T-helper 1 cell treated with Interleukin-12 subunit alpha and Interleukin-12 subunit beta and Interleukin-4 antibody, amounts not matched to agents 30 ng/mL and 1 ng/mL, for 36 hours (primary cell): ENCODE measurements at regions not wholly inside any gene's neighbourhood (a gene's known extent, or its start where the extent isn't known, plus 50 kb on each side); places are given as distances from the start of the nearest gene placed in this dataset.

Experiments
- intact Hi-C: fragments of 100-400 bp; cut with micrococcal nuclease; formaldehyde crosslinking; loops from one replicate; pipeline ENCODE4 v1.15.1; 2024

DNA sequence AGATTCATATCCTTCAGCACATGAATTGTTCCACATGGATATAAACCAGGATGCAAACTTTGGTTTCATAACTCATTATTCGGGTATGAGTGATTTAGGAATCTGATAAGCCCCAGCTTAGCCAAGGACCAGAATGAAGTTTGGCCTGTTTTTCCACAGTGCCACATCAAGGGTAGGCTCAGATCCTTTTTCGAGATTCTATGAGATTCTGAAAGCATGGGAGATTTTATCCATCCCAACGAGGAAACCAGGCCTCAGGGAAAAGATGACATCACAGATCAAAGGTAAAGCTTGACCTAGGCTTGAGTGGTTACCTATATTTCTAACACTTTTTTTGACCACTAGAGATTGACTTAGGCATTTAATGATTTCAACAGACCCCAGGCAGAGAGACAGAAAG lies 590.8 kb upstream of the PKDCC start:
- intact Hi-C loops, result no loop called here

- intact Hi-C loops, result no loop called here
These were observed 587.2 kb upstream of the PKDCC start for GRCh38 chr2:41460661-41461060.

GRCh38 chr2:41464395-41464794 lies 583.4 kb upstream of the PKDCC start:
- intact Hi-C loops, result no loop called here

- intact Hi-C loops, result no loop called here
These were observed 571.9 kb upstream of the PKDCC start for GRCh38 chr2:41475959-41476358.

DNA sequence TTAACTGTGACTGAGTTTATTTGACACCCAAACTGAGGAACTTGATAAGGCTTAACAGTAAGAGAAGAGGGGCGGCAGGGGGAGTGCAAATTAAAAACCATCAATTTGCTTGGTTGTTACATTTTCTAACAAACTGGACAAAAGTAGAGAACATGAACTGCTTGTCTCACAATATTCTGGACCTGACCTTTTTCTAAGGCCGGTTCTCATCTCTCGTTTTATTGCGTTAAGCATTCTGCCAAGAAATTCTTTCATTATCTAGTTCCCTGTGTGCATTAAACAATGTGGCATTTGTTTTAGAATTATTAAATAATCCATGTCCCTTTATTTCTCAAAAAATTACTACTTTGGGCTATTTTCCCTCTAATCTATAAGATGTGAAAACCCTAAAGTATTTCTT lies 565.2 kb upstream of the PKDCC start:
- intact Hi-C loops, result no loop called here

DNA sequence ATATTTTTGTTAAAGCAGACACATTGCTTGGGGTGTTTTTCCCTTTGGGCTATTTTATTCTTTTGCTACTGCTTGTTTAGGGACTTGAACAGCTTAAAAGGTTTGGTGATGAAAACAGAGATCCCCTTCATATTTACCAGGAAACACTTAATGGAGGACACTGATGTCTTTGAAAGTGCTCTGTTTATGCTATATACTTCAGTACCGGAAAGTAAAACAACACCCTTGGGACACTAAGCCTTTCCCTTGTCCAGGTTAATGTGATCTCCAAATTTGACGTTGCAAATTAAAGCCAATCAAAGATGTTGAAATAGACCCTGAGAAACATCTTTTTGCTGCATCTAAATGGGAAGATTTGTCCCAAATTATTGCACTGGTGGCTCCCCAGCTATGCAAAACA lies 564.6 kb upstream of the PKDCC start:
- intact Hi-C loops, result no loop called here

DNA sequence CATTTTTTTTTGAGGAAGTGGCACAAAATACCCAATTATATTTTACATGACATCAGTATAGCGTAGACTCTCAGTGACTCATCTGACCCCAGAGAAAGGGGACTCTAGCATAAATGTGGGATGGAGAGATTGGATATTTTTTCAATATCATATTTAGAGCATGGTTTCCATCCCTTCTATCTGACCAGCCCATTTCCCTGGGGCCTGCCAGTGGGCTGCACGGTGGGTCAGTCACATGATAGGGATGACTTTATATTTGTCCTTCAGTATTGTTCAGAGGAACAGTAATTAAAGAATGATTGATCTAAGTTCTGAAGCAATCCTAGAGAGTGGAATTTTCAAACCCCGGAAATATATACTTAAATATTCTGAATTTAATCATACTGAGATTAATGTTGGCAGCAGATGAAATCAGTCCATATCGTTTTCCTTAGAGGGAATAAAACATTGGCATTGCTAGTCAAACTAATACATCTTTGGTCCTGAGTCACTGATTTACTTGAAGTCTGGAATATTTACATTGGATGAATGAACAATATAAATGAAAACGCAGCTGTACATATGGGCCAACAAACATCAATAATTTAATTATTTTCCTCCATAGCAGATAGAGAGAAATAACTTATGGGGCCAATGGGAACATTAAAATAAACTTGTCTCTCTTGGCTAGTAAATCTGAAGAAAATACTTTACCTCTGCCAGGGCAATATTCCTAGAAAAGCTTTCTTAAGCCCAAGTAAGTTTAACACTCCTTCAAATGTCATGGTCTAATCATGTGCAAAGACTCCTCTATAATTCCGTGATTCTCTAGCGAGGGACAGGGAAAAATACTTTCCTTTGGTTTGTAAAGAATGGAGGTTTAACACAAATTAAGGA lies 563.6 kb upstream of the PKDCC start:
- intact Hi-C loops, result no loop called here

DNA sequence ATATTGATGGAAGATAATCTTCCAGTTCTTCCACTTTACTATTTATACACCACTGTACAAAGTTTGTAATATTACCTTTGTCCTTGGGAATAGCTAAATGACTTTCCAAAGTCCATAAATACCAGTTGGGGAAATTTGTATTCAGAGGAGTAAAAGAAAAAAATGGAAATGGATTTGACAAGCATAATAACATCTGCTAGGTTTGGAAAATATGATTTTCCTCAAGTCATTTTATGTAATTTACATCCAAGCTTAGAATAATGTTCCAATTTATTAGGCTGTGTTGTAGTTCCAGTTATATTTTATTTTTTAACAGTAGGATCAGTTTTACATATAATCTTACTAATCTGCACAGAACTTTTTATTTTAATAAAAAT lies 563.0 kb upstream of the PKDCC start:
- intact Hi-C loops, result no loop called here

DNA sequence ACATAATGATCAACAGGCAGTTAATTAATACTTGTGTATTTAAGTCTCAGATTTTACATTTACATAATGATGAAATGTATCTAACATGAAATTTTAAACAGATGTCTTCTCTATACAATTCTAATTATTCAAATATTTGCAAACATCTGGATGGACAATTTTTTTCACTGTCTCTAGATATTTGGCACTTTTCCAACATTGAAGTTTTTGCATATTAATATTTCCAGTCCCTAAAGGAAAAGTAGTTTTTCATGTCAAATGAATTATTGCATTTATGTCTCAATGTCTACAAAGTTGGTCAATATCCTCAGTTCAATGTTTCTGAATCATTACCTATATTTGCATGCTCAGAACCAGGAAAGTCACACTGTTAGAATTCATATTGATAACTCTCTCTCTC lies 560.9 kb upstream of the PKDCC start:
- intact Hi-C loops, result no loop called here

GRCh38 chr2:41488888-41489287 lies 558.9 kb upstream of the PKDCC start:
- intact Hi-C loops, result no loop called here

GRCh38 chr2:41489638-41490037 lies 558.2 kb upstream of the PKDCC start:
- intact Hi-C loops, result no loop called here

DNA sequence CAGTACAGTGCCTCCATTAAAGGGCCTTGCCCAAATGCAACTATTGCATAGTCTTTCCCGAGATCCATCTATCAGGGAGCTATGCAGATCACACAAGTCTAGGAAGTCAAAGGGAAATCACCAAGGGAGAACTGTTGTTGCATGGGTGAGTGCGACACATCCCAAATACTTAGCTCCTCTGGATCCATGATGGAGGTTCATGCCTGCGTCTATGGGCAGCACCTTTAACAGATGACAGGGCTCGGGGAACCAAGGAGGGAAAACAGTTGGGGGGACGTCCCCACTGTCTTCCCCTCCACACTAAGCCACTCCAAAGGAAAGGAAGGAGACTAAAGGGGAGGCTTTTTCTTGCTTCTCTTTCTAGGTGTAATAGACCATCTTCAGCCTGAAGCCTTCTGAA lies 552.8 kb upstream of the PKDCC start:
- intact Hi-C loops, result no loop called here

GRCh38 chr2:41496908-41497307 lies 550.9 kb upstream of the PKDCC start:
- intact Hi-C loops, result no loop called here

DNA sequence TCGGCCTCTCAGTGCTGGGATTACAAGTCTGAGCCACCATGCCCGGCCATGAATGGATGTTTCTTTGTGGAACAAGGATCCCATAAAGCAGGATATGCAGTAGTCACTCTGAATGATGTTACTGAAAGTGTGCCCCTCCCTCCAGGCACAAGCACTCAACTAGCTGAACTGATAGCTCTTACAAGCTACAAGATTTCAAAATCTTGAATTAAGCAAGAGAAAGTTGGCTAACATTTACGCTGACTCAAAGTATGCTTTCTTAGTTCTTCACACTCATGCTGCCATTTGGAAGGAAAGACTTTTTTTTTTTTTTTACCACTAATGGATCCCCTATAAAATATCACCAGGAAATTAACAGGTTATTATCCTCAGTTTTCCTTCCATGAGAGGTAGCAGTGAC lies 549.0 kb upstream of the PKDCC start:
- intact Hi-C loops, result no loop called here

DNA sequence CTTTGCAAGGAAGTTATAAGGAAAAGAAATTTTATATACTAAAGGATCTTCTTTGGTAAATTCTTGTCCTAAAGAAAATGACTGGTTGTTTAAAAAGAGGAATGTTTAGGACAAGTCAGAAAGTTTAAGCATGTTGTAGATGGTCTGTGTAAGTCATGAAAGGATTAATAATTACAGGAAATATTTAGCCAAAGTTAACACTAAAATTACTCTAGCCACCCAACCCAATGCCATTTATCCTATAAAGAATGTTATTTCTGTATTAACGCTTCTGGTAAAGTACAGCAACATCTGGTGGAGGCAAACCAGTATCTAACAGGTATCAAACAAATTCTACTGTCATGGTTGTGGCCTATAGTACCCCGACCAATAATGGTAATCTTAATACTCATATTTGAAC lies 546.9 kb upstream of the PKDCC start:
- intact Hi-C loops, result no loop called here

- intact Hi-C loops, result no loop called here
These were observed 545.1 kb upstream of the PKDCC start for GRCh38 chr2:41502752-41503151.

DNA sequence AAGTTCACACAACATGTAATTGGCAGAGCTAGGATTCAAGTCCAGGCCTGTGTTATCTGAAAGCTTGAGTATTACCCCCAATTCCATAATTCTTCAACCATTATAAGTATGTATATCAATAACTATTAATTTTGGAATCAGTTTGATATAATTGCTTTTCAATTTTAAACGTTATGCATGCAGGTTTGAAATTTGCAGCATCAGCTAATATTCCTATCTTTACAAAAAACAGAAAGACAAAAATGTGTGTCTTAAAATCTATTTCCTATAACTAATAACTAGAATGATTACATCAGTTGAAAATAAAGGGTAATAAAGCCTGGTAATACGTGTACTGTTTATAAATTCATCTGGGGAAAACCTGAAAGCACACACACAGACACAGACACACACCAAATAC lies 543.3 kb upstream of the PKDCC start:
- intact Hi-C loops, result no loop called here

DNA sequence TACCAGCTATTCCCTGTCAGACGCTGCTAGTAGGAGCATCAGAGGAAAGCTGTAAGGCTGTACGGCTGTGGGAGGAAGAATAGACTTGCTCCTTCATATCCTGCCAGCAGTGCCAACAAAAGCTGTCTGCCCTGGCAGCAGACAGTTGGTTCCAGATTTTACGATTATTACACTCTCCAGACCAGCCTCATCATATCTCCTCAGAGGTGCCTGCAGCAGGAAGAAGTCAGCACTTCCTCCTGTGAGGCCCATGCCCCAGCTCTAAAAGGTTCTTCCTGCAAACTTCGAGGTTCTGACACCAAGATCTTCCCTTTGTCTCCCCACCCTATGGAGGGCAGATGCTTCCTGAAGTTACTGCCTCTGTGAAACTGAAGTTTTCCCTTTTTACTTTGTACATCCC lies 537.7 kb upstream of the PKDCC start:
- intact Hi-C loops, result no loop called here

DNA sequence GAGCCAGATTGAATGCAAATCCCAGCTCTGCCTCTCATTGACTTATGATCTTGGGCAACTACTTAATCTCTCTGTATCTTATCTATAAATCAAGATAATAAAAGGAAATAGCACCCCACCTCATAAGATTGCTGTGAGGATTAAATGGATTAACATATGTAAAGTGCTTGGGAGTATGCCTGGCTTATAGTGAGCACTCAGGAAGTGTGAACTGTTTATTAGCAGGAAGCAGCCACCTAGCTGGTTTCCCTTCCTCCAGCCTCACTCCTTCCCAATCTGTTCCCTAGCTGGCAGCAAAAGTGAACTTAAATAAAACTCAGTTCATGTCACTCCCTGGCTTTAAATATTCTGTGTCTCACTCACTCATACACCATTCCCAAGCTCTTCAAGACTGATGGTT lies 526.6 kb upstream of the PKDCC start:
- intact Hi-C loops, result no loop called here

GRCh38 chr2:41527525-41528323 lies 520.1 kb upstream of the PKDCC start:
- intact Hi-C loops, result no loop called here

GRCh38 chr2:41535575-41535974 lies 512.2 kb upstream of the PKDCC start:
- intact Hi-C loops, result no loop called here

DNA sequence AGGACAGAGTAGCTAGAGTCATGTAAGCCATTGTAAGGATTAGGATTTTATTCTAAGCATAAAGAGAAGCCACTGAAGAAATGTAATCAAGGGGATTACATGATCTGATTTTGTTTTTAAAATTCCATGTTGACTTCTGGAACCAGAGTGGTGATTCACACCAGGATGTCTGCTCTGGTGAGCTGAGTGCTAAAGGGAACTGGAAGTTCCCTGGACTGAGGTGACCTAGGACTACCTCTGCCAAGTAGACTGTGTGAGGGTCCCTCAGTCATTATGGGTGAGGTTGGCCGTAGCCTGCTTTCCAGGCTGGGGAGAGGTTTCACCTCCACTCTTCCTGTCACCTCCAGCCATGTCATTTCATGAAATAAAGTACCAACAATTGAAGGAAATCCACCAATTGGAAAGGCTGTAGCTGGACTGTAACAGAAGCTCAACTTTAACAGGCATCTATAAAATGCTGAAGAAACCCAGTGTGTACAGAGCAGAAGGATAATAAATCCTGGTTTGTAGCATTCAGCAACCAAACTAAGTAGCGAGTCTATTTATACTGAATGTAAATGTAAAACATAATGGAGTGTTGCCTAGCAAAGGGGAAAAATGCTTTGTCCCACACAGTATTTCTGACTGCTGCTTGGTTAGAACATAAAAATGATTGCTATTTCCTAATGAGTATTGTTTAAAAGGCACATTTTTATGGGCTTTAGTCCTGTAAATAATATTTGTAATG lies 507.4 kb upstream of the PKDCC start:
- intact Hi-C loops, result no loop called here
